ENCODE measurements at regions not wholly inside any gene's neighbourhood (a gene's known extent, or its start where the extent isn't known, plus 50 kb on each side); places are given as distances from the start of the nearest gene placed in this dataset.
"Not testable (repeated sequence)": the region's sequence is repeated elsewhere in the genome, so short reads cannot be mapped to it uniquely, and the experiment has no call there.

DNA sequence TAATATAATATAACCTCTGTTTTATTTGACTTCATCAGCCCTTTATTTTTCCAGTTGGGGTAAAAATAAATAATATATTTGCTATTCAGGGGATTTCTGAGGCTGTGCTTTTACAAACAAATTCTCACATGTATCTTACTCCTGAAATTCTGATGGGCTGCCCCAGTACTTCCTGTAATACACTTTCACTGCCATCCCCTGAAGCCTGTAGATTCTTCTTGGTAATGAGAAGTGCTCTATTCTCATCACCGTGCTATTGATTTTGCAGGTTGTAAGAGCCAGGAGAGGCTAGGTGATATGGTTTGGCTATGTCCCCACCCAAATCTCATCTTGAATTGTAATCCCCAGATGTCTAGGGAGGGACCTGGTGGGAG, 91.9 kb upstream of the CEP78 start:
- TF ChIP-seq, protein P1, sequence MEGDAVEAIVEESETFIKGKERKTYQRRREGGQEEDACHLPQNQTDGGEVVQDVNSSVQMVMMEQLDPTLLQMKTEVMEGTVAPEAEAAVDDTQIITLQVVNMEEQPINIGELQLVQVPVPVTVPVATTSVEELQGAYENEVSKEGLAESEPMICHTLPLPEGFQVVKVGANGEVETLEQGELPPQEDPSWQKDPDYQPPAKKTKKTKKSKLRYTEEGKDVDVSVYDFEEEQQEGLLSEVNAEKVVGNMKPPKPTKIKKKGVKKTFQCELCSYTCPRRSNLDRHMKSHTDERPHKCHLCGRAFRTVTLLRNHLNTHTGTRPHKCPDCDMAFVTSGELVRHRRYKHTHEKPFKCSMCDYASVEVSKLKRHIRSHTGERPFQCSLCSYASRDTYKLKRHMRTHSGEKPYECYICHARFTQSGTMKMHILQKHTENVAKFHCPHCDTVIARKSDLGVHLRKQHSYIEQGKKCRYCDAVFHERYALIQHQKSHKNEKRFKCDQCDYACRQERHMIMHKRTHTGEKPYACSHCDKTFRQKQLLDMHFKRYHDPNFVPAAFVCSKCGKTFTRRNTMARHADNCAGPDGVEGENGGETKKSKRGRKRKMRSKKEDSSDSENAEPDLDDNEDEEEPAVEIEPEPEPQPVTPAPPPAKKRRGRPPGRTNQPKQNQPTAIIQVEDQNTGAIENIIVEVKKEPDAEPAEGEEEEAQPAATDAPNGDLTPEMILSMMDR (IDR thresholded peaks at IDR 0.05), result no peak
- no peak for TF ChIP-seq POLR2A (IDR thresholded peaks at IDR 0.05)
- Histone ChIP-seq H3K9me3 (no peaks in the 10 kb centered on the region), H3K27ac (no peak overlapping the region), H3K36me3 (no peaks in the 10 kb centered on the region), H3K4me3 (replicated peaks in 1 of 3) (no peak overlapping the region), H3K27me3 (no peaks in the 10 kb centered on the region), H3K4me1 (no peaks in the 10 kb centered on the region)
- intact Hi-C loops (cut with DNase I), result no loop called here
- WGBS, 2 donors, result 82 to 91% methylated on average over 1 of the region's 1 CpG
- no peak for DNase-seq

DNA sequence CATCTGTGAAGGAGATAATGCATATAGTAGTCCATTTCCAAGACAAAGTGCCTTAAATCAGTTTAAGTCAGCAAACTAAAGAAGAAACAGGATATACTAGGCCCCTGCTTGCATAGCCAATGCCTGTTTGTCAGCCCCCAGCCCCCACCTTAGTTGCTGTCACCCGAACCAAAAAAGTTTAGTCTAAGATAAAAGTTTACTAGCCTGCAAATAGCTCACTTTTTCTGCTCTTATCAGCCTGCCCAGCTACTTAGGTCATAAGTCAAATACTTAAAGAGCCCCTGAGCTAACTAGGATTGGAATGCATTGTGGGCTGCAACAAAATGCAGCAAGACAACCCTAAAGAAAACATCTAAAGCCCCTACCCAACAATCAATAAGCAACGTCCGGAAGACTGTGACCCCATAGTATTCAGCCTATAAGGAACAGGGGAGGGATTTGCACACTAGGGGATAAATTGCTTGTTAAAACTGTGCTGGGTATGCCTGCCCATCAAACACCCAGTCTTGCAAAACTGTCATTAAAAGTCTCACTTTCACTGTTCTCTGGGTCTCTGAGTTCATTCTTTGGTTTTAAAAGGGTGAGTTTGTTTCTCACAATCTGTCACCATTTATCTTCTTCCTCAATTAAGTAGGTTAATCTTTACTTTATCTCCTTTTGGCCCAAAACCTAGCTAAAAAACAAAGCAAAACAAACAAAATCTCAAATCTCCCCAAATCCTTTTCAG, 92.4 kb upstream of the CEP78 start:
- no peaks in the 10 kb centered on the region for H3K4me1 ChIP-seq
- no peak for DNase-seq
- H3K4me3 ChIP-seq (replicated peaks in 1 of 3), result no peak overlapping the region
- TF ChIP-seq POLR2A (IDR thresholded peaks at IDR 0.05), result no peak
- TF ChIP-seq, protein P1 (IDR thresholded peaks at IDR 0.05), result no peak
- no peak overlapping the region for H3K27ac ChIP-seq
- 61 to 72% methylated on average over 3 of the region's 3 CpGs for WGBS, 2 donors
- intact Hi-C loops (cut with DNase I), result no loop called here
- H3K9me3 ChIP-seq, result no peaks in the 10 kb centered on the region
- no peaks in the 10 kb centered on the region for H3K27me3 ChIP-seq
- H3K36me3 ChIP-seq, result no peaks in the 10 kb centered on the region

DNA sequence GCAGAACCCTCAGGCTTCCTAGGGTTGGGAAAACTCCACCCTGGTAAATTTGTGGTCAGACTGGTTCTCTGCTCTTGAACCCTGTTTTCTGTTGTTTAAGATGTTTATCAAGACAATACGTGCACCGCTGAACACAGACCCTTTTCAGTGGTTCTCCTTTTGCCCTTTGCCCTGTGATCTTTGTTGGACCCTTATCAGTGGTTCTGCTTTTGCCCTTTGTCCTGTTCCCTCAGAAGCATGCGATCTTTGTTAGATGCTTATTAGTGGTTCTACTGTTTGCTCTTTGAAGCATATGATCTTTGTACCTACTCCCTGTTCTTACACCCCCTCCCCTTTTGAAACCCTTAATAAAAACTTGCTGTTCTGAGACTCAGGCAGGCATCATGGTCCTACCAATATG, 93.6 kb upstream of the CEP78 start:
- WGBS, 2 donors, result 92 to 94% methylated on average over 3 of the region's 3 CpGs
- DNase-seq, result not testable (repeated sequence)

DNA sequence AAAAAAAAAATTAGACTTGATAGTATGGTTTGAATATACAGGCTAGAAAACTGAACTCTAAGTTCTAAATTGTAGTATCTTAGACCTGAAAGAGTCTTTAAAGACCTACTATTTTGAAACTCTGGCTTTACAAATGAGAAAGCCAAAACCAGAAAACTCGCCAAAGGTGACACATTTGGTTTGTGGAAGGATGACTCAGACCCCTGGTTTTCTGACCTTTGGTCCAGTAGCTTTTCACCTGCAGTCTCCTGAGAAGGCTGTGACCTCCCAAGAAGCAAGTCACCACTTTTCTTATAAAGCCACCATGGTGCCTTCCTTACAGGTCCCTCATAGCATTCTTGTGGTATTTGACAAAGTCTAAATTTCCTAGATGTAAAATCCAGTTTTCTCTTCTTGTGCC, 102.1 kb upstream of the CEP78 start:
- no peak for DNase-seq
- intact Hi-C loops (cut with DNase I), result no loop called here
- H3K27me3 ChIP-seq, result no peaks in the 10 kb centered on the region
- no peak for TF ChIP-seq POLR2A (IDR thresholded peaks at IDR 0.05)
- TF ChIP-seq, protein P1 (IDR thresholded peaks at IDR 0.05), result no peak
- H3K9me3 ChIP-seq, result no peaks in the 10 kb centered on the region
- WGBS, 2 donors, result 90 to 100% methylated on average over 1 of the region's 1 CpG
- H3K4me3 ChIP-seq (replicated peaks in 1 of 3), result no peak overlapping the region
- H3K36me3 ChIP-seq, result no peaks in the 10 kb centered on the region
- no peak overlapping the region for H3K27ac ChIP-seq
- peaks cover 0 to 5% of the 10 kb centered on the region in 2 donors for H3K4me1 ChIP-seq

More for the DNA sequence above, 93.6 kb upstream of the CEP78 start:
- H3K36me3 ChIP-seq; H3K4me3 ChIP-seq (replicated peaks in 1 of 3); H3K4me1 ChIP-seq; H3K9me3 ChIP-seq; H3K27ac ChIP-seq; H3K27me3 ChIP-seq; intact Hi-C loops (cut with DNase I): not testable (repeated sequence)

DNA sequence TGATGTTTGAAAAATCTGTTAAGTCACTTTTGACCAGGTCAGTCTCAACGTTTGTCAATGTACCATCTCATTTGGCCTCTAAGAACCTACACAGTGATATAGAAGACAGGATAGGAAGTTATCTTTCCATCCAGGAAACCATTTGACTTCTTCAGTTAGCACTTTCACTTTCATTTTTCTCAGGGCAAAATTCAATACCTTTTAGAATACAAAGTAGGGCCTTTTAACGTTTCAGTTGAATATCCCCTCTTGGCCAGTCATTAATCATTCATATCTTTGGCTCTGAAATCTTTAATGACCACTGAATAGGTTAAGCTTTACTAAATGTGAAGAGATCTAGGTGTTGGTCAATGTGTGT, 101.1 kb upstream of the GNAQ start:
- Histone ChIP-seq H3K4me3 (replicated peaks in 1 of 3) (no peak overlapping the region), H3K36me3 (no peaks in the 10 kb centered on the region), H3K9me3 (no peaks in the 10 kb centered on the region), H3K4me1 (peaks cover 0 to 5% of the 10 kb centered on the region in 2 donors), H3K27me3 (no peaks in the 10 kb centered on the region), H3K27ac (no peak overlapping the region)
- DNase-seq, result no peak
- 16 to 21% methylated on average over 2 of the region's 2 CpGs for WGBS, 2 donors
- TF ChIP-seq, protein P1 (IDR thresholded peaks at IDR 0.05), result no peak
- no peak for TF ChIP-seq POLR2A (IDR thresholded peaks at IDR 0.05)
- intact Hi-C loops (cut with DNase I), result no loop called here

Measured in thyroid gland (tissue), 4 donors.